OCI-LY7 (cell line): ENCODE measurements at regions not wholly inside any gene's neighbourhood (a gene's known extent, or its start where the extent isn't known, plus 50 kb on each side); places are given as distances from the start of the nearest gene placed in this dataset.

Source experiments
- BruUV-seq: library from RNA; stranded (reverse); fragments of 400-500 nt; replicated peaks from 2 replicates; lab custom pipeline; 2021; lab: Mats Ljungman, UMichigan
- CTCF ChIA-PET: fragments of 300-600 bp; sonication (Branson Sonifier 250); formaldehyde crosslinking; loops from one replicate; lab custom pipeline; 2022; ENCODE audit warnings: antibody characterized with exemption; ENCODE audit not compliant: unreplicated experiment; lab: Charles Lee
- POLR2A ChIA-PET: fragments of 300-600 bp; sonication (Branson Sonifier 250); formaldehyde crosslinking; loops from one replicate; lab custom pipeline; 2022; ENCODE audit warnings: antibody characterized with exemption; lab: Charles Lee
- DNase-seq: peaks from one replicate; pipeline ENCODE4 v3.0.0-alpha.2; 2015; ENCODE audit warnings: low spot score
- H2AFZ ChIP-seq: fragments of 200-600 bp; sonication (generic), shearing (Covaris generic); 2 replicates; pipeline ENCODE4 v1.6.1; 2014; ENCODE audit warnings: mild to moderate bottlenecking, antibody characterized with exemption, low read length, moderate library complexity
- H3K27ac ChIP-seq: fragments of 200-600 bp; sonication (generic); 2 replicates; pipeline ENCODE4 v1.5.1; 2014; ENCODE audit warnings: mixed run types, low read depth, mild to moderate bottlenecking, moderate library complexity, low read length, inconsistent platforms; ENCODE audit not compliant: poor library complexity, severe bottlenecking
- H3K36me3 ChIP-seq: fragments of 200-600 bp; sonication (generic); 2 replicates; pipeline ENCODE4 v1.6.1; 2014; ENCODE audit warnings: mild to moderate bottlenecking, antibody characterized with exemption, low read length, moderate library complexity, mixed read lengths; ENCODE audit not compliant: insufficient read depth
- H3K4me1 ChIP-seq: fragments of 200-600 bp; sonication (generic); 2 replicates; pipeline ENCODE4 v1.5.1; 2014; ENCODE audit warnings: mild to moderate bottlenecking, low read length; ENCODE audit not compliant: insufficient read depth, poor library complexity, severe bottlenecking
- H3K4me2 ChIP-seq: fragments of 200-600 bp; sonication (generic); 2 replicates; pipeline ENCODE4 v1.6.1; 2014; ENCODE audit warnings: mild to moderate bottlenecking, low read length
- H3K4me3 ChIP-seq: fragments of 200-600 bp; sonication (generic); 2 replicates; pipeline ENCODE4 v1.5.1; 2014; ENCODE audit warnings: mild to moderate bottlenecking, low read depth, low read length; ENCODE audit not compliant: poor library complexity, severe bottlenecking
- H3K79me2 ChIP-seq: fragments of 200-600 bp; sonication (generic); 2 replicates; pipeline ENCODE4 v1.6.1; 2016; ENCODE audit warnings: low read depth, mild to moderate bottlenecking, low read length, moderate library complexity, mixed read lengths; ENCODE audit not compliant: insufficient read depth
- H3K9me2 ChIP-seq: fragments of 200-600 bp; sonication (generic); 2 replicates; pipeline ENCODE4 v1.6.1; 2016; ENCODE audit warnings: mild to moderate bottlenecking, low read length, mixed read lengths; ENCODE audit not compliant: insufficient read depth
- H3K9me3 ChIP-seq: fragments of 200-600 bp; sonication (generic); 2 replicates; pipeline ENCODE4 v1.6.1; 2014; ENCODE audit warnings: mild to moderate bottlenecking, mixed run types, low read length, mixed read lengths
- H4K20me1 ChIP-seq: fragments of 200-600 bp; sonication (generic); 2 replicates; pipeline ENCODE4 v1.6.1; 2014; ENCODE audit warnings: mild to moderate bottlenecking, antibody characterized with exemption, low read length, moderate library complexity, mixed read lengths; ENCODE audit not compliant: insufficient read depth
- EZH2phosphoT487 ChIP-seq: fragments of 200-600 bp; sonication (generic); IDR thresholded peaks from 2 replicates; pipeline ENCODE4 v1.6.1; 2018; ENCODE audit warnings: low read depth, borderline replicate concordance, mild to moderate bottlenecking, mixed run types, antibody characterized with exemption, low read length, moderate library complexity, mixed read lengths
- intact Hi-C: fragments of 100-400 bp; cut with micrococcal nuclease; formaldehyde crosslinking; loops from one replicate; pipeline ENCODE4 v1.10.0; 2022; ENCODE audit not compliant: unreplicated experiment
- TF ChIP-seq, protein P1 (sequence below): fragments of 200-600 bp; sonication (generic); conservative IDR thresholded peaks from 2 replicates; pipeline ENCODE4 v1.5.1; 2014; ENCODE audit warnings: mild to moderate bottlenecking, antibody characterized with exemption, low read length, moderate library complexity, mixed read lengths

DNA sequence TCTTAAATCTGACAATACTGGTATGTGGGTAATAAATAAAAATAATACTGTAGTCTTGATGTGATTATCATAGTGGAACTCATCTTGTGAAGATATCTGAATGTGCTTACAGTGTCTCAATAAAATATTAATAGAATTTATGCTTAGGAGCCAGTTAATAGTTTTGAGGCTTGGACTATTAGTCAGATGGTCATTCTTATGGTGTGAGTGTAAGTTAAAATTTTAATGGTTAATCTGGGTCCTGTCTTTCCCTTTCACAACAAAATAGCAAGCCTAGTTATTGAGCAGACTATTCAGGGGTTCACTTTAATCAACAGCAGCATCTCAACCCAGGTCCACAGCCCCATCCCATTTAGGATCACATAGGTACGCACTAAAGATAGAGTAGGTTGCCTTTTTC, 138.9 kb downstream of the HAUS1 start:
- H3K9me2 ChIP-seq = no peaks in the 10 kb centered on the region
- BruUV-seq = no TSS peak
- ChIA-PET POLR2A (no interaction called here), CTCF (no interaction called here)
- no peak overlapping the region for H2AFZ ChIP-seq
- H3K36me3 ChIP-seq = peaks cover 1% of the 10 kb centered on the region; the same call in 1 of the 2 replicates
- TF ChIP-seq, protein P1, sequence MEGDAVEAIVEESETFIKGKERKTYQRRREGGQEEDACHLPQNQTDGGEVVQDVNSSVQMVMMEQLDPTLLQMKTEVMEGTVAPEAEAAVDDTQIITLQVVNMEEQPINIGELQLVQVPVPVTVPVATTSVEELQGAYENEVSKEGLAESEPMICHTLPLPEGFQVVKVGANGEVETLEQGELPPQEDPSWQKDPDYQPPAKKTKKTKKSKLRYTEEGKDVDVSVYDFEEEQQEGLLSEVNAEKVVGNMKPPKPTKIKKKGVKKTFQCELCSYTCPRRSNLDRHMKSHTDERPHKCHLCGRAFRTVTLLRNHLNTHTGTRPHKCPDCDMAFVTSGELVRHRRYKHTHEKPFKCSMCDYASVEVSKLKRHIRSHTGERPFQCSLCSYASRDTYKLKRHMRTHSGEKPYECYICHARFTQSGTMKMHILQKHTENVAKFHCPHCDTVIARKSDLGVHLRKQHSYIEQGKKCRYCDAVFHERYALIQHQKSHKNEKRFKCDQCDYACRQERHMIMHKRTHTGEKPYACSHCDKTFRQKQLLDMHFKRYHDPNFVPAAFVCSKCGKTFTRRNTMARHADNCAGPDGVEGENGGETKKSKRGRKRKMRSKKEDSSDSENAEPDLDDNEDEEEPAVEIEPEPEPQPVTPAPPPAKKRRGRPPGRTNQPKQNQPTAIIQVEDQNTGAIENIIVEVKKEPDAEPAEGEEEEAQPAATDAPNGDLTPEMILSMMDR = no peak
- TF ChIP-seq EZH2phosphoT487 = no peak
- no peaks in the 10 kb centered on the region for H4K20me1 ChIP-seq
- H3K9me3 ChIP-seq = no peaks in the 10 kb centered on the region
- intact Hi-C loops = no loop called here
- H3K27ac ChIP-seq = no peak overlapping the region
- no peak overlapping the region for H3K4me2 ChIP-seq
- H3K4me1 ChIP-seq = no peaks in the 10 kb centered on the region
- no peaks in the 10 kb centered on the region; the same call in 1 of the 2 replicates for H3K79me2 ChIP-seq
- no peak for DNase-seq
- no peak overlapping the region for H3K4me3 ChIP-seq

DNA sequence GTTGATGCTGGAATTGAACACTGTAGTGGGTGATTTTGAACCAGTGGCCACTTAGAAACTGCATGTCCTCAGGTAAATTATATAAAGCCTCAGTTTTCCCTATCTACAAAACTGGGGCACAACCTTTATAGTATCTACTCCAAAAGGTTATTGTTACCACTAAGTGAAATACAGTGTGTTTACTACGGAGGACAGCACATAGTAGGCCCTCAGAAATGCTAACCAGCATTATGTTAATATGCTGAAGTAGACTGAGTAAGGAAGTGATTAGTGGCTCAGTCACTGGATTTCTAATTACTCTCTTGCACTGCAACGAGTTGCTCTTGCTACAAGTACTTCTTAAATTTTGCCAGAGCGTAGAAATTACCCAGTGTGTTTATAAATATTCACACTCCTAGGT, 139.5 kb downstream of the HAUS1 start:
- ChIA-PET CTCF (no interaction called here), POLR2A (no interaction called here)
- H3K9me2 ChIP-seq = no peaks in the 10 kb centered on the region
- DNase-seq = no peak
- TF ChIP-seq, protein P1 = no peak
- no peak for TF ChIP-seq EZH2phosphoT487
- H3K36me3 ChIP-seq = no peaks in the 10 kb centered on the region; the same call in 1 of the 2 replicates
- no peaks in the 10 kb centered on the region; the same call in 1 of the 2 replicates for H3K79me2 ChIP-seq
- H2AFZ ChIP-seq = no peak overlapping the region
- no peak overlapping the region for H3K27ac ChIP-seq
- H3K4me1 ChIP-seq = no peaks in the 10 kb centered on the region
- H3K4me2 ChIP-seq = no peak overlapping the region
- intact Hi-C loops = no loop called here
- no peaks in the 10 kb centered on the region for H4K20me1 ChIP-seq
- no TSS peak for BruUV-seq
- H3K4me3 ChIP-seq = no peak overlapping the region
- no peaks in the 10 kb centered on the region for H3K9me3 ChIP-seq

DNA sequence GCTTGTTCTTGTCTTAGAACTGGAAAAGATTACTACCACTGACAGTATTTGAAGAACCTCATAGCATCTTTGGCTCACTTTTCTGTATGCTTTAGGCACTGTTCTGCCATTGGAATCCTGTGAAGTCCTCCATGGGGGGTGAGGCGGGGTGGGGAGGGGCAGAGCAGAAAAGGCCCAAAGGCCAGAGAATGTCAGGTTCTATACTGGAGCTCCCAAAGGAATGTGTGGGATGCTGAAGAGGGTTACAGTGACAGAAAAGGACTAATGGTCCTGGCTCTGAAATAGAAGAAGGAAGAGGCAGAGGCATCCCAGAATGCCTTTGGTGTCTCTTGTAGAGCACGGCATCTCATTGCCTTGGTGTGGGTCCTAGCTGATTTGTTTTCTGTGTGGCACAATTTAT, 141.9 kb downstream of the HAUS1 start:
- no peak overlapping the region for H3K4me2 ChIP-seq
- H3K9me2 ChIP-seq = no peaks in the 10 kb centered on the region
- CTCF ChIA-PET = no interaction called here
- intact Hi-C loops = no loop called here
- H3K9me3 ChIP-seq = no peaks in the 10 kb centered on the region
- H3K36me3 ChIP-seq = no peaks in the 10 kb centered on the region; the same call in 1 of the 2 replicates
- H3K27ac ChIP-seq = no peak overlapping the region
- DNase-seq = no peak
- no TSS peak for BruUV-seq
- H4K20me1 ChIP-seq = no peaks in the 10 kb centered on the region
- H2AFZ ChIP-seq = no peak overlapping the region
- POLR2A ChIA-PET = interaction anchor here (0.9 to 1.2 kb wide), 2 partner anchors 81 to 143 kb away, joined by 5 to 8 read pairs; no protein-coding TSS in a partner anchor
- H3K4me1 ChIP-seq = peaks cover 21% of the 10 kb centered on the region
- H3K4me3 ChIP-seq = no peak overlapping the region
- peaks cover 10% of the 10 kb centered on the region; the same call in 1 of the 2 replicates for H3K79me2 ChIP-seq
- TF ChIP-seq EZH2phosphoT487 = no peak
- TF ChIP-seq, protein P1 = no peak
